Aorta (tissue), 5 donors: ENCODE measurements at regions not wholly inside any gene's neighbourhood (a gene's known extent, or its start where the extent isn't known, plus 50 kb on each side); places are given as distances from the start of the nearest gene placed in this dataset.

ENCODE experiments used
- ATAC-seq: fragments of 200-7000 bp; cut with Tn5 transposase; one replicate; pipeline ENCODE4 v1.9.1; 2022; ENCODE audit warnings: moderate library complexity; ENCODE audit not compliant: low FRiP score
- DNase-seq, 2 donors: peaks; one replicate each; pipeline ENCODE4 v3.0.0-alpha.2; 2020
- H3K27ac ChIP-seq, 2 donors: one replicate each; pipeline ENCODE4 v1.5.1; 2013; ENCODE audit warnings: low read length in 2 of 2, mild to moderate bottlenecking in 2 of 2, moderate library complexity in 2 of 2, control low read depth in 1 of 2, inconsistent platforms in 1 of 2, low read depth in 1 of 2
- H3K27me3 ChIP-seq, 2 donors: one replicate each; pipeline ENCODE4 v1.6.1; 2013; ENCODE audit warnings: control low read depth in 1 of 2, low read length in 1 of 2, mild to moderate bottlenecking in 1 of 2, moderate library complexity in 1 of 2; ENCODE audit not compliant: insufficient read depth in 2 of 2, control insufficient read depth in 1 of 2
- H3K36me3 ChIP-seq, 2 donors: one replicate each; pipeline ENCODE4 v1.6.1; 2013; ENCODE audit warnings: control low read depth in 1 of 2, low read length in 1 of 2, mild to moderate bottlenecking in 1 of 2; ENCODE audit not compliant: insufficient read depth in 2 of 2, control insufficient read depth in 1 of 2
- H3K4me1 ChIP-seq, 2 donors: one replicate each; pipeline ENCODE4 v1.6.1; 2013; ENCODE audit warnings: low read length in 2 of 2, control low read depth in 1 of 2, mild to moderate bottlenecking in 1 of 2, moderate library complexity in 1 of 2; ENCODE audit not compliant: insufficient read depth in 2 of 2, control insufficient read depth in 1 of 2
- H3K4me3 ChIP-seq, 2 donors: one replicate each; pipeline ENCODE4 v1.5.1; 2013; ENCODE audit warnings: low read length in 2 of 2, control low read depth in 1 of 2, mild to moderate bottlenecking in 1 of 2
- H3K9me3 ChIP-seq: one replicate; pipeline ENCODE4 v1.6.1; 2013; ENCODE audit warnings: mild to moderate bottlenecking, low read length; ENCODE audit not compliant: control insufficient read depth
- WGBS, 2 donors: extraction: QIAGEN DNeasy Blood & Tissue Kit; methylation state at CpG; one replicate each; pipeline ENCODE4 v1.1.7; 2013; 5-methylcytosine and 5-hydroxymethylcytosine counted together
- intact Hi-C, 2 donors: fragments of 100-400 bp; cut with DNase I; formaldehyde crosslinking; loops; one replicate each; pipeline versions ENCODE4 v1.14.2 to v1.15.0; 2022
- donor health status: healthy with polysubstance abuse.
- donor health status: Bipolar disorder and iron deficiency.
- donor health status: DM: no; HTN: no; CAD: no.
- donor health status: DM: no; HTN: no; CAD: no.
- donor health status: DM: yes; HTN: yes; CAD: no.

DNA sequence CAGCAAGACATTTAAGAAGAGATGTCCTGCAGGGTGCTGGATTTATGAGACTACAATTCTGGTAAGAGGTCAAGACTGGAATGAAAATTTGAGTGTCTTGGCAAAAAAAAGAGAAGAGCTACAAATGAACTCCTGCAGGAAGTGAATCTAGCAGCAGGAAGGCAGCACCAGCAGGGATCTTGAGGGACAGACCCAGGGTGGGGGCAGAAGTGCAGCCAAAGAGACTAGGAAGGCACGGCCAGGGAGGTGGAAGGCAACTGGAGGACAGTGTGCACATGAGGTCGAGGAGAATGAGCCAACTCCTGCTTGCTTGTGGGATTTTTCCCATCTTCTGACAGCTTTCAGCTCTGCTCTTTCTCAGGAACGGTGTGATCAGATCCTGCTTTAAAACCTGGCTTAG is 263.2 kb downstream of the BUD13 start:
- 44 to 46% methylated on average over 3 of the region's 3 CpGs for WGBS, 2 donors
- ATAC-seq (no peak), DNase-seq (no peak)
- intact Hi-C loops, result no loop called here
- Histone ChIP-seq H3K4me3 (no peak overlapping the region), H3K9me3 (no peaks in the 10 kb centered on the region), H3K27me3 (no peaks in the 10 kb centered on the region), H3K27ac (no peak overlapping the region), H3K36me3 (no peaks in the 10 kb centered on the region), H3K4me1 (no peaks in the 10 kb centered on the region)

GRCh38 chr11:116507849-116508695 is 264.7 kb downstream of the BUD13 start:
- ATAC-seq, result no peak
- DNase-seq, result no peak
- intact Hi-C loops, result no loop called here
- Histone ChIP-seq H3K36me3 (no peaks in the 10 kb centered on the region), H3K27me3 (no peaks in the 10 kb centered on the region), H3K4me3 (no peak overlapping the region), H3K4me1 (no peaks in the 10 kb centered on the region), H3K9me3 (no peaks in the 10 kb centered on the region), H3K27ac (no peak overlapping the region)
- WGBS, 2 donors, result 67 to 69% methylated on average over 8 of the region's 8 CpGs

- Histone ChIP-seq H3K9me3 (no peaks in the 10 kb centered on the region), H3K27me3 (no peaks in the 10 kb centered on the region), H3K4me3 (no peak overlapping the region), H3K36me3 (no peaks in the 10 kb centered on the region), H3K27ac (no peak overlapping the region), H3K4me1 (no peaks in the 10 kb centered on the region)
- 68 to 73% methylated on average over 4 of the region's 4 CpGs for WGBS, 2 donors
- no peak for DNase-seq
- ATAC-seq, result no peak
- intact Hi-C loops, result no loop called here
Observed at GRCh38 chr11:116507016-116507415, 265.8 kb downstream of the BUD13 start.

- Histone ChIP-seq H3K36me3 (no peaks in the 10 kb centered on the region), H3K4me1 (no peaks in the 10 kb centered on the region), H3K9me3 (no peaks in the 10 kb centered on the region), H3K27me3 (no peaks in the 10 kb centered on the region), H3K4me3 (no peak overlapping the region), H3K27ac (no peak overlapping the region)
- no peak for ATAC-seq
- DNase-seq, result no peak
- intact Hi-C loops, result no loop called here
- 73% methylated on average over 6 of the region's 6 CpGs for WGBS, 2 donors
Observed at GRCh38 chr11:116506263-116506825, 266.4 kb downstream of the BUD13 start.

DNA sequence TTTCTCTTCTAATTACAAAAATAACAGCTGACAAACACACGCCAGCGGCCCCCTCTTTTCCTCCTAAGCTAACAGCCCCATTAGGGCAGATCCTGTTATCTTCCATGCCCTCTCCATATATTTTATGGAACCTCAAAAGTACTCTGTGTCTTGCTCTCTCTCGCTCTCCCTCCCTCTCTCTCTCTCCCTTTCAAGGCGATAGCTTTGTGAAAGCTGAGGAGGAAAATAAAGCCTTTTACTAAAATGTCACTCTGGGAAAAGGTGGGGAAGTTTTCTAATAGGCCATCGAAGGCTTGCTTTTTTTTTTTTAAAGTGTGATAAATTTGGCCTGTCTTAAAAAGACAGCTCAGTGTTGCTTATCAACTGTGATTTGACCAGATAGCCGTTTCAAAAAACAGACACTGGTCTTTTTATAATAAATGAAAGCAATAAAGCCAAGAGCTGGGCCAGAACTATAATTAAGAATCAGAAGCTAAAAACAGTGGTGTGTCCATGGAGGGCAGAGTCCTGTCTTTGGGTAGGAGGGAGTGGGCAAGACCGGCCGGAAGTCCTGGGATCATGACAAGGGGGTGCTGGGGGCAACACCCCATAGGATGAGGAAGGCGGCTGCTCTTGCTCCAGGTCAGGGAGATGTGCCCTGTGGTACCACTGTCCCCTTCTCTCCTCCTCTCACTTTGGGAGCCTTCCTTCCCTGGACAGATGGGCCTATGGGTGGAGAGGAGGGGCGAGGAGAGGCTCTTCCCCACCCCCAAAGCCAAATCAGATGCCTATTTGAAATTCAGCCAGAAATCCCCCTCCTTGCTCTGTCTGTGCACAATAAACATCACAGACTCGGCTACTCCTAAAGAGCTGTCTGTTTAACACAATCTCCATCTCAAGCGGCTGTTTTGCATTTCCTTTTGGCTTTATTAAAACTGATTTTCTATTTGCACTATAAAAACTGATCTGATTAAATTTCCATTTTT is 267.2 kb downstream of the BUD13 start:
- intact Hi-C loops, result no loop called here
- H3K4me1 ChIP-seq, result no peaks in the 10 kb centered on the region
- no peak overlapping the region for H3K4me3 ChIP-seq
- no peaks in the 10 kb centered on the region for H3K27me3 ChIP-seq
- ATAC-seq, result no peak
- H3K36me3 ChIP-seq, result no peaks in the 10 kb centered on the region
- no peak overlapping the region for H3K27ac ChIP-seq
- DNase-seq, result no peak
- H3K9me3 ChIP-seq, result no peaks in the 10 kb centered on the region
- WGBS, 2 donors, result 60 to 62% methylated on average over 12 of the region's 12 CpGs

DNA sequence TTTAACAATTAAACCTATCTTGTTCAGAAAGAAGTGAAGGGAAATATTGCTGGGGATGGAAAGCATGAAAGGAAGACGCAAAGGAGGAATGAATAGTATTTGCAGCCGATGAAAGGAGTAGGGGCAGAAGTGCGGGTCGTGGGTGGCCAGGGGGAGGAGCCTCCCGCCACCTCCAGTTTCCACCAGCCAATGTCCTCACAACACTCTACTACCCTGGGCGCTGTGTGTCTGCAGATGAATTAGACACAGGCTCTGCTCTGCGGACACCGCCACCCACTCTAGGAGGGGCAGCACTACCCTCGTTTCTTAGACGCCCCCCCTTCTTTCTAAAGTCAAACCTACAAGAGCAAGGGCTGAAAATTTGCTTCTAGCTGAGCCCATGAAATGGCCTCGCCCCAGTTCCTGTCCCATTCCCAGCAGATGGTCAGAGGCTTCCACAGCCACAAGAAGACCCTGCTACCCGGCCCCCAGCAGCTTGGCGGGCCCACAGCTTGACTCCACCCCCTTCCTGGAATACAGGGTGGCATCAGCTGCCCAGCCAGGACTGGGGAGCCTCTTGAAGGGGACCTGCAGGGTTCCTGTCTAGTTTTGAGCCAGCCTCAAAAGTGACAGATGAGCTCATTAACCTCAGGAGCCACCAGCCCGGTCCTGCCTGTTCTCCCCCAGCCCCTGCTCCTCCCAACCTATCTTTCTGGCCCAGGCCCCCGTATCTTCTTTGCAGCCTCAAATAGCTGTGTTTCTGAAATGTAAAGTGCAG is 268.1 kb downstream of the BUD13 start:
- WGBS, 2 donors, result 60 to 66% methylated on average over 15 of the region's 15 CpGs
- Histone ChIP-seq H3K36me3 (no peaks in the 10 kb centered on the region), H3K27ac (no peak overlapping the region), H3K4me1 (no peaks in the 10 kb centered on the region), H3K9me3 (no peaks in the 10 kb centered on the region), H3K4me3 (no peak overlapping the region), H3K27me3 (no peaks in the 10 kb centered on the region)
- intact Hi-C loops, result no loop called here
- DNase-seq (no peak), ATAC-seq (no peak)

DNA sequence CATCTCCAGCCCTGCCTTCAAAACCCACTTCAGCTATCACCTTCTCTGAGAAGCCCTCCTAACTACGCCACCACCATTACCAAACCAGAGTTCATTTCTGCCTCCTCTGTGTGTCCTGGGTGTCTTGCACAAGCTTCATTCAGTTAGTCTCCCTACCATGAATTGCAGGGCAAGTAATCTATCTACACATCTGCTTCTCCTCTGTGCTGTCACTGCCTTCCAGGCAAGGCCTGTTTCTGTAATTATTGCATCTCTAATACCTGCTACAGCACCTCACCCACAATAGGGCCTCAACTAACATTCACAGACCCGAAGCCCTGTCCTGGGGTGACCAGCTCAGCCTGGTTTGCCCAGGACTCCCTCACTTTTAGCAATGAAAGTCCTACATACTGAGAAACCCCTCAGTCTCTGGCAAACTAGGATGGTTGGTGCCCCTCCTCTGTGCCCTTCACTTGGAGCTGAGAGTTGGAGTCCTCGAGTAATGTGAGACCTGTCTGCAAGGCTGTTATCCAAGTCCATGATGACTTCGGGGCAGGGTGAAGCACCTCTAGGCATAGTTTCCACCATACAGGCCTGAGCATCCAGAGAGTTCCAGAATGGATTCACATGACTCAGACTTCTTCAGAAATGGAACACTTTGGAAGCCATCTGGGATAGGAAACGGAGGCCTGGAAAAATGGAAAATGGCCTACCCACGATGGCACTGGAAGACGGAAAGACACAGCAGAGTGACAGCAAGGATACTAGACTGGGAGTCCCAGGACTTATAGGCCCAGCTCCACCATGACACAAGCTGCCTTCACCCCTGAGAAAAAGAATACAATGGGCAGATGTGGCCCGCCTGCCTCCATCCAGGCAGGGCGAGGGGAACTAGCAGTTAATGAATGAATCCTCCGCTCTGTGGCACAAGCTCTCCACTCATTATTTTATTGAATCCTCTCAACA is 269.3 kb downstream of the BUD13 start:
- ATAC-seq, result no peak
- intact Hi-C loops, result no loop called here
- no peaks in the 10 kb centered on the region for H3K9me3 ChIP-seq
- H3K27me3 ChIP-seq, result no peaks in the 10 kb centered on the region
- no peaks in the 10 kb centered on the region for H3K36me3 ChIP-seq
- H3K27ac ChIP-seq, result no peak overlapping the region
- no peak overlapping the region for H3K4me3 ChIP-seq
- DNase-seq, result no peak
- H3K4me1 ChIP-seq, result no peaks in the 10 kb centered on the region
- WGBS, 2 donors, result 92 to 93% methylated on average over 10 of the region's 10 CpGs
